Vagina (tissue), 2 donors: ENCODE measurements at regions not wholly inside any gene's neighbourhood (a gene's known extent, or its start where the extent isn't known, plus 50 kb on each side); places are given as distances from the start of the nearest gene placed in this dataset. TPM values are rescaled to one million over a fixed set of nuclear protein-coding genes. Genes with fewer than 3 reads are reported as not detected.
A peak's percentile ranks its signal among the peaks of the same experiment; 100 is the strongest.

Source experiments
- DNase-seq, 2 donors: peaks; one replicate each; pipeline ENCODE4 v3.0.0-alpha.2; 2017; ENCODE audit errors: extremely low spot score in 2 of 2
- H3K27ac ChIP-seq: fragments of 200-600 bp; sonication (generic); one replicate; pipeline ENCODE4 v1.5.1; 2019
- H3K27me3 ChIP-seq: fragments of 200-600 bp; sonication (generic); one replicate; pipeline ENCODE4 v1.5.1; 2019
- H3K36me3 ChIP-seq, 2 donors: fragments of 200-600 bp; sonication (generic); one replicate each; pipeline ENCODE4 v1.5.1; 2017 to 2019
- H3K4me1 ChIP-seq: fragments of 200-600 bp; sonication (generic); one replicate; pipeline ENCODE4 v1.5.1; 2019
- H3K4me3 ChIP-seq, 2 donors: fragments of 200-600 bp; sonication (generic); 1 replicate in 1 of 2; 2 replicates in 1 of 2; pipeline ENCODE4 v1.5.1; 2016 to 2019
- H3K9me3 ChIP-seq: fragments of 200-600 bp; sonication (generic); one replicate; pipeline ENCODE4 v1.5.1; 2019
- POLR2A ChIP-seq, 2 donors: fragments of 450-650 bp; IDR thresholded peaks; one replicate each; pipeline ENCODE4 v1.6.1; 2017; ENCODE audit warnings: antibody characterized with exemption in 2 of 2, mild to moderate bottlenecking in 2 of 2, moderate library complexity in 2 of 2
- POLR2AphosphoS5 ChIP-seq, 2 donors: sonication (generic); formaldehyde crosslinking; IDR thresholded peaks; one replicate each; pipeline ENCODE4 v1.9.0; 2017; ENCODE audit warnings: antibody characterized with exemption in 2 of 2, mild to moderate bottlenecking in 2 of 2, low read depth in 1 of 2; ENCODE audit not compliant: insufficient read depth in 1 of 2
- intact Hi-C: fragments of 100-400 bp; cut with DNase I; formaldehyde crosslinking; loops from one replicate; pipeline ENCODE4 v1.15.1; 2023
- small RNA-seq: library from RNA; depleted of rRNA; stranded (forward); fragments of <200 nt; gene quantifications from one replicate; pipeline ENCODE3, GENCODE V24; 2016
- TF ChIP-seq, protein P1 (sequence below), 3 experiments: fragments of 450-650 bp in 2 of 3; fragments of 200-600 bp in 1 of 3; sonication (generic) in 1 of 3; IDR thresholded peaks; one replicate each; pipeline ENCODE4 v1.5.1; 2017 to 2019; ENCODE audit warnings: antibody characterized with exemption in 3 of 3, mild to moderate bottlenecking in 2 of 3, moderate library complexity in 2 of 3

DNA sequence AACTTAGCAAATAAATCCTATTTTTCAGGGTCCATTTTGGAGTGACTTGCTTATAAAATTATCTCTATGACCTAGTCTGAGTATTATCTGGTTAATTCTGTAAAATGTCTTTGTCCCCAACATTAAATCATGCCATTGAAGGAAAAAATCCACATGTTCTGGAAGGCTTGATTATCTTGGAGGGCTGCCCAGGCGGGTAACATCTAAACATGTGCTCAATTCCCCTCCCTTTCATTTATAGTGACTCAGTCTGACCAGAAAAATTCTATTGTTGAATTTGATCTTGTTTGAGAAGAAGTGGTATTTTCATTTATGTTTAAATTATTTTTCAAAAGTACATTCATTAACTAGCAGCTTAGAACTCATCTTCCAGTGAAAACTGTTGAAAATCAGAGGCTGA lies 55.4 kb upstream of the SLC10A7 start:
- TF ChIP-seq, protein P1, sequence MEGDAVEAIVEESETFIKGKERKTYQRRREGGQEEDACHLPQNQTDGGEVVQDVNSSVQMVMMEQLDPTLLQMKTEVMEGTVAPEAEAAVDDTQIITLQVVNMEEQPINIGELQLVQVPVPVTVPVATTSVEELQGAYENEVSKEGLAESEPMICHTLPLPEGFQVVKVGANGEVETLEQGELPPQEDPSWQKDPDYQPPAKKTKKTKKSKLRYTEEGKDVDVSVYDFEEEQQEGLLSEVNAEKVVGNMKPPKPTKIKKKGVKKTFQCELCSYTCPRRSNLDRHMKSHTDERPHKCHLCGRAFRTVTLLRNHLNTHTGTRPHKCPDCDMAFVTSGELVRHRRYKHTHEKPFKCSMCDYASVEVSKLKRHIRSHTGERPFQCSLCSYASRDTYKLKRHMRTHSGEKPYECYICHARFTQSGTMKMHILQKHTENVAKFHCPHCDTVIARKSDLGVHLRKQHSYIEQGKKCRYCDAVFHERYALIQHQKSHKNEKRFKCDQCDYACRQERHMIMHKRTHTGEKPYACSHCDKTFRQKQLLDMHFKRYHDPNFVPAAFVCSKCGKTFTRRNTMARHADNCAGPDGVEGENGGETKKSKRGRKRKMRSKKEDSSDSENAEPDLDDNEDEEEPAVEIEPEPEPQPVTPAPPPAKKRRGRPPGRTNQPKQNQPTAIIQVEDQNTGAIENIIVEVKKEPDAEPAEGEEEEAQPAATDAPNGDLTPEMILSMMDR (IDR thresholded peaks at IDR 0.05): no peak
- TF ChIP-seq POLR2A (IDR thresholded peaks at IDR 0.05) (no peak), POLR2AphosphoS5 (IDR thresholded peaks at IDR 0.05; ENCODE audit: insufficient read depth in 1 of 2, low read depth in 1 of 2) (no peak)
- DNase-seq: no peak
- H3K4me1 ChIP-seq: no peaks in the 10 kb centered on the region
- intact Hi-C loops: no loop called here
- no peak overlapping the region for H3K4me3 ChIP-seq
- no peaks in the 10 kb centered on the region for H3K27me3 ChIP-seq
- H3K27ac ChIP-seq: no peak overlapping the region
- no peaks in the 10 kb centered on the region for H3K36me3 ChIP-seq
- H3K9me3 ChIP-seq: no peaks in the 10 kb centered on the region

DNA sequence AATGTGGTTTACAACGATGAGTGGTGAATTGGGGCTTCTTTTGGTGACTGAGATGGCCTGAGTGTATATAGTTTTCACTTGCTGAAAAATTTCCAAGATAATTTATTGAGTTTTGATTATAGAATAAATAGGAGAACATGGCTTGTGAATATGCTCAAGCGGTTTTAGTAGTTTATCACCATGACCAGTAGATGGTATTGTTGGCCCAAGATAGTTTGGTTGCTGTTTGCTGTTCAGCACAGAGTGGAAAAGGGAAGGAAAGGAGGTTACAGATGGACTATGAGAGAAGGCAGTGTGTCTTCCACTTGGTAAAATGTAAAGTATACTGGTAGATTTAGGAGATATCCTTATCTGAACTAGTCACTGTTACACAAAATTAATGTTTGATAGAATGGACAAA lies 55.8 kb upstream of the POU4F2 start:
- TF ChIP-seq POLR2AphosphoS5 (IDR thresholded peaks at IDR 0.05; ENCODE audit: insufficient read depth in 1 of 2, low read depth in 1 of 2) (no peak), POLR2A (IDR thresholded peaks at IDR 0.05) (no peak)
- TF ChIP-seq, protein P1 (IDR thresholded peaks at IDR 0.05): no peak
- Histone ChIP-seq H3K27me3 (no peaks in the 10 kb centered on the region), H3K4me3 (no peak overlapping the region), H3K27ac (no peak overlapping the region), H3K4me1 (no peaks in the 10 kb centered on the region), H3K9me3 (no peaks in the 10 kb centered on the region), H3K36me3 (no peaks in the 10 kb centered on the region)
- intact Hi-C loops: no loop called here
- DNase-seq: no peak

DNA sequence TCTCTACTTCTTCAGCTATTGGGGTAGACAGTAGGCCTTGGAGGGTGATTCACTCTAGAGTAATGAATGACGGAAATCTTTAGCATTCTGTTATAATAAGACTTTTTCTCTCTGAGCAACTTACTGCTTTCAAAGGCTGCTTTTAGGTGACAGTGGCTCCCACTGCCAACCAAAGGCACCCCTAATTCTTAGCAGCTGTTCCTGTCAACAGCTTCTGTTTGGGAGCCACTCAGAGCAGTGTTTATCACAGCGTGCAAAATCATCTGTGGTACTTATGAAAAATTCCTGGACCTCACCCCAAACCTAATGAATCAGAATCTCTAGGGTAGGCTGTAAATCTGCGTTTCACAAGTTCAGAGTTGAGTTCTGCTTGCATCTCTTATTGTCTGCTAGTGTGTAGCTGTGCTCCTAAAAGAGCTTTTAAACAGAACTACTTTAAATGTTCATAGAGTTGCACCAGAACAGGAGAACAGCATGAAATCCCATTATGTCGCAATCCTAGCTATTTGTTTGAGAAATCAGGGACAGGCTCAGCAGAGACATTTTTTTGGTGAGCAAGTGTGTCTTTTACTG lies 52.8 kb upstream of the POU4F2 start:
- intact Hi-C loops: no loop called here
- Histone ChIP-seq H3K27me3 (no peaks in the 10 kb centered on the region), H3K9me3 (no peaks in the 10 kb centered on the region), H3K27ac (no peak overlapping the region), H3K4me1 (no peaks in the 10 kb centered on the region), H3K4me3 (no peak overlapping the region), H3K36me3 (no peaks in the 10 kb centered on the region)
- DNase-seq: no peak
- TF ChIP-seq POLR2AphosphoS5 (IDR thresholded peaks at IDR 0.05; ENCODE audit: insufficient read depth in 1 of 2, low read depth in 1 of 2) (peak in 1 of 2 donors; percentile 31), POLR2A (IDR thresholded peaks at IDR 0.05) (no peak)

Small RNA genes lying in the stretch of these regions (small RNA-seq; reads per million reads assigned to genes)
- gene RNU1-44P: not detected
